Endothelial cell of umbilical vein (primary cell): ENCODE measurements at regions not wholly inside any gene's neighbourhood (a gene's known extent, or its start where the extent isn't known, plus 50 kb on each side); places are given as distances from the start of the nearest gene placed in this dataset.

Experiments used
- BruUV-seq: library from RNA; stranded (reverse); fragments of 400-500 nt; replicated peaks from 2 replicates; lab custom pipeline; 2021; lab: Mats Ljungman, UMichigan
- CTCF ChIA-PET: fragments of 300-600, 350-600 bp; sonication (Branson Sonifier 250); formaldehyde crosslinking; loops from one replicate; lab custom pipeline; 2021; ENCODE audit warnings: antibody characterized with exemption, inconsistent platforms; lab: Charles Lee
- POLR2A ChIA-PET: fragments of 300-600, 350-600 bp; sonication (Branson Sonifier 250); formaldehyde crosslinking; loops from one replicate; lab custom pipeline; 2021; ENCODE audit warnings: antibody characterized with exemption, inconsistent platforms; lab: Charles Lee
- DNase-seq: peaks from one replicate; pipeline ENCODE4 v3.0.0-alpha.2; 2011; ENCODE audit warnings: low read depth, low spot score
- FAIRE-seq: peaks from 2 replicates; lab custom pipeline; 2011; peaks lifted over from hg19 to GRCh38; lab: Jason Lieb, UNC
- H2AFZ ChIP-seq: 2 replicates; pipeline ENCODE4 v1.6.0; 2012; ENCODE audit warnings: low read depth, low read length, control low read depth, inconsistent platforms
- H3K27ac ChIP-seq: 2 replicates; pipeline ENCODE4 v1.5.1; 2011; ENCODE audit warnings: low read depth, mild to moderate bottlenecking, control low read depth, low read length, moderate library complexity; ENCODE audit not compliant: insufficient read depth
- H3K27me3 ChIP-seq, 2 experiments: 2 replicates each; pipeline versions ENCODE4 v1.6.0 to v1.6.1; 2011; ENCODE audit warnings: low read length in 2 of 2, mixed read lengths in 1 of 2; ENCODE audit not compliant: control insufficient read depth in 2 of 2, insufficient read depth in 2 of 2
- H3K36me3 ChIP-seq, 2 experiments: 2 replicates in 1 of 2; 3 replicates in 1 of 2; pipeline ENCODE4 v1.5.1; 2011; ENCODE audit warnings: low read length in 2 of 2, mild to moderate bottlenecking in 1 of 2, moderate library complexity in 1 of 2; ENCODE audit not compliant: control insufficient read depth in 2 of 2, insufficient read depth in 2 of 2; ENCODE audit errors: extremely low read depth in 1 of 2
- H3K4me1 ChIP-seq: 3 replicates; pipeline ENCODE4 v1.5.1; 2011; ENCODE audit warnings: mild to moderate bottlenecking, low read length; ENCODE audit not compliant: control insufficient read depth, insufficient read depth; ENCODE audit errors: extremely low read depth
- H3K4me2 ChIP-seq: 2 replicates; pipeline ENCODE4 v1.6.1; 2011; ENCODE audit warnings: low read length, control low read depth, mixed read lengths; ENCODE audit not compliant: insufficient read depth
- H3K4me3 ChIP-seq, 3 experiments: fragments of 200-600 bp in 1 of 3; sonication (generic), shearing (Covaris generic) in 1 of 3; replicated peaks in 1 of 3; 2 replicates each; pipeline ENCODE4 v1.5.1; 2011 to 2016; ENCODE audit warnings: control low read depth in 3 of 3, low read length in 3 of 3, mild to moderate bottlenecking in 2 of 3, inconsistent platforms in 1 of 3, low read depth in 1 of 3, moderate library complexity in 1 of 3; ENCODE audit not compliant: insufficient read depth in 1 of 3
- H3K79me2 ChIP-seq: 2 replicates; pipeline ENCODE4 v1.6.0; 2012; ENCODE audit warnings: low read length, inconsistent platforms; ENCODE audit not compliant: control insufficient read depth, insufficient read depth
- H3K9ac ChIP-seq: replicated peaks from 2 replicates; pipeline ENCODE3; 2011; ENCODE audit warnings: low read length, control low read depth; ENCODE audit not compliant: insufficient read depth; ENCODE audit errors: extremely low read depth
- H3K9me1 ChIP-seq: replicated peaks from 3 replicates; pipeline ENCODE4 v1.6.0; 2011; ENCODE audit warnings: mild to moderate bottlenecking, low read length; ENCODE audit not compliant: control insufficient read depth, insufficient read depth; ENCODE audit errors: extremely low read depth
- H3K9me3 ChIP-seq: replicated peaks from 2 replicates; pipeline ENCODE4 v1.5.1; 2012; ENCODE audit warnings: low read length, inconsistent platforms; ENCODE audit not compliant: control insufficient read depth, insufficient read depth
- H4K20me1 ChIP-seq: replicated peaks from 2 replicates; pipeline ENCODE3; 2011; ENCODE audit warnings: mild to moderate bottlenecking, low read length; ENCODE audit not compliant: control insufficient read depth, insufficient read depth; ENCODE audit errors: extremely low read depth
- EZH2 ChIP-seq: IDR thresholded peaks from 2 replicates; pipeline ENCODE4 v1.6.1; 2012; ENCODE audit warnings: borderline replicate concordance, low read depth, mild to moderate bottlenecking, moderate library complexity, low read length, inconsistent platforms; ENCODE audit not compliant: severe bottlenecking
- FOS ChIP-seq: IDR thresholded peaks from 2 replicates; pipeline ENCODE4 v1.6.1; 2011; ENCODE audit warnings: mild to moderate bottlenecking, low read length, moderate library complexity, borderline replicate concordance; ENCODE audit not compliant: insufficient read depth
- GATA2 ChIP-seq: IDR thresholded peaks from 2 replicates; pipeline ENCODE4 v1.7.0; 2011; ENCODE audit warnings: low read depth, mild to moderate bottlenecking, moderate library complexity, mixed read lengths, low read length; ENCODE audit not compliant: insufficient read length, insufficient read depth
- JUN ChIP-seq: IDR thresholded peaks from 2 replicates; pipeline ENCODE4 v1.6.1; 2011; ENCODE audit warnings: borderline replicate concordance, low read depth; ENCODE audit not compliant: insufficient read length, insufficient read depth
- MYC ChIP-seq: IDR thresholded peaks from one replicate; pipeline ENCODE4 v1.6.1; 2011; ENCODE audit warnings: mild to moderate bottlenecking, low read depth, low read length
- POLR2A ChIP-seq: IDR thresholded peaks from 2 replicates; pipeline ENCODE4 v1.6.1; 2012; ENCODE audit warnings: low read depth, mild to moderate bottlenecking, control low read depth, low read length
- POLR2AphosphoS5 ChIP-seq: IDR thresholded peaks from 2 replicates; pipeline ENCODE4 v1.6.1; 2012; ENCODE audit warnings: low read depth, mild to moderate bottlenecking, control low read depth, low read length, moderate library complexity; ENCODE audit not compliant: insufficient read depth
- dilution Hi-C: fragments of 300-500 bp; cut with MboI; formaldehyde crosslinking; loops from one replicate; pipeline ENCODE4 v1.15.0; 2019; ENCODE audit warnings: low sequenced_read_pairs; ENCODE audit not compliant: extremely low pct_ligation_motif_present
- intact Hi-C: fragments of 100-400 bp; cut with micrococcal nuclease; formaldehyde crosslinking; loops from one replicate; pipeline ENCODE4 v1.10.0; 2022
- TF ChIP-seq, protein P1 (sequence below), 2 donors: IDR thresholded peaks; 1 replicate in 1 of 2; 2 replicates in 1 of 2; pipeline ENCODE4 v1.5.1; 2011; ENCODE audit warnings: low read length in 2 of 2, mild to moderate bottlenecking in 2 of 2, moderate library complexity in 2 of 2, control low read depth in 1 of 2, inconsistent platforms in 1 of 2, low read depth in 1 of 2; ENCODE audit not compliant: insufficient read depth in 1 of 2; ENCODE audit errors: extremely low read depth in 1 of 2
- TF ChIP-seq, protein P2 (sequence below): IDR thresholded peaks from 2 replicates; pipeline ENCODE4 v1.6.1; 2011; ENCODE audit not compliant: insufficient read depth, insufficient read length

DNA sequence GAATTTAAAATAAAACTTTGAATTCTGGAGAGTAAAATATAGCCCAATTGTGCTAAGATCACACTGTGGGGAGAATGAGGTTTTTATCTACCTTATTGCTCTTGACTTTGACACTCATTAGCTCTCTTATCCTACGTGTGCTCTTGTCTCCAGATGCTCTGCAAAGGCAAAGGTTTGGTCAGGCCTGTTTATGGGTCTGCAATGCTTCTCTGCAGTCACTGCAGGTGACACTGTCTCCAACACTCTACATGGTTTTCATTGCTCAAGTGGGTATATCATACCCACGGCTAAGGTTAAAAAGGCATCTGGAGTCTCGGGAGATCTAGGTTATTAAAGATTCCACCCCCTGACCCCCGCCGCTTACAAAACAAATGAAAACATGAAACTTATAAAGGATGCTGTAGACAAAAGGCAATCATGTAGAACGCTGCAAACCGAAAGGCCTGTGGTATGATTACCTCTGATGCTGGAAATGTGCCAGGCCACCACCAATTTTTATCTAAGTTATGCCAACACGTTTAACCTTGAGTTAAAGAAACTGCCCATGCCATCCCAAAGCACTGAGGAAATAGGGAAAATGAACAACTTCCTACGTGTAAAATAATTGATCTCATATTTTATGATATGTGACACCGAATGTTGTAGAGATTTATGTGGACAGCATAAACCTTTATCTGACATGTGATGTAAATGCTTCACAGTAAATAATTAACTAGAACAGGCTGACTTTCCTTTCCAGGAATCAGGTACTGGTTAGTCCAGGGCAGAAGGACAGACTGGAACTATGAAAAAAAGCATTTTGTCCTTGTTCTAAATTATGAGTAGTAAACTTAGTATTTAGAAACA is 238.2 kb upstream of the NOX3 start:
- H3K4me3 ChIP-seq = no peak overlapping the region
- no peak overlapping the region for H3K4me2 ChIP-seq
- no peak for DNase-seq
- POLR2A ChIA-PET = no interaction called here
- no peaks in the 10 kb centered on the region for H3K79me2 ChIP-seq
- no peaks in the 10 kb centered on the region for H3K4me1 ChIP-seq
- H2AFZ ChIP-seq = no peak overlapping the region
- no peaks in the 10 kb centered on the region for H3K9me3 ChIP-seq
- H3K36me3 ChIP-seq = no peaks in the 10 kb centered on the region
- dilution Hi-C loops (no loop called here), intact Hi-C loops (no loop called here)
- no peaks in the 10 kb centered on the region for H4K20me1 ChIP-seq
- TF ChIP-seq EZH2 (no peak), MYC (no peak), GATA2 (no peak), FOS (no peak), POLR2AphosphoS5 (no peak), POLR2A (no peak), JUN (no peak)
- TF ChIP-seq, protein P1, sequence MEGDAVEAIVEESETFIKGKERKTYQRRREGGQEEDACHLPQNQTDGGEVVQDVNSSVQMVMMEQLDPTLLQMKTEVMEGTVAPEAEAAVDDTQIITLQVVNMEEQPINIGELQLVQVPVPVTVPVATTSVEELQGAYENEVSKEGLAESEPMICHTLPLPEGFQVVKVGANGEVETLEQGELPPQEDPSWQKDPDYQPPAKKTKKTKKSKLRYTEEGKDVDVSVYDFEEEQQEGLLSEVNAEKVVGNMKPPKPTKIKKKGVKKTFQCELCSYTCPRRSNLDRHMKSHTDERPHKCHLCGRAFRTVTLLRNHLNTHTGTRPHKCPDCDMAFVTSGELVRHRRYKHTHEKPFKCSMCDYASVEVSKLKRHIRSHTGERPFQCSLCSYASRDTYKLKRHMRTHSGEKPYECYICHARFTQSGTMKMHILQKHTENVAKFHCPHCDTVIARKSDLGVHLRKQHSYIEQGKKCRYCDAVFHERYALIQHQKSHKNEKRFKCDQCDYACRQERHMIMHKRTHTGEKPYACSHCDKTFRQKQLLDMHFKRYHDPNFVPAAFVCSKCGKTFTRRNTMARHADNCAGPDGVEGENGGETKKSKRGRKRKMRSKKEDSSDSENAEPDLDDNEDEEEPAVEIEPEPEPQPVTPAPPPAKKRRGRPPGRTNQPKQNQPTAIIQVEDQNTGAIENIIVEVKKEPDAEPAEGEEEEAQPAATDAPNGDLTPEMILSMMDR (IDR thresholded peaks at IDR 0.05; ENCODE audit: extremely low read depth in 1 of 2, insufficient read depth in 1 of 2, low read depth in 1 of 2, low read length in 2 of 2) = no peak
- TF ChIP-seq, protein P2, sequence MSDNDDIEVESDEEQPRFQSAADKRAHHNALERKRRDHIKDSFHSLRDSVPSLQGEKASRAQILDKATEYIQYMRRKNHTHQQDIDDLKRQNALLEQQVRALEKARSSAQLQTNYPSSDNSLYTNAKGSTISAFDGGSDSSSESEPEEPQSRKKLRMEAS = no peak
- CTCF ChIA-PET = no interaction called here
- no peaks in the 10 kb centered on the region for H3K27me3 ChIP-seq
- no peaks in the 10 kb centered on the region for H3K9me1 ChIP-seq
- H3K9ac ChIP-seq = no peak overlapping the region
- no TSS peak for BruUV-seq
- no peak for FAIRE-seq
- H3K27ac ChIP-seq = no peak overlapping the region
